ENCODE measurements at regions not wholly inside any gene's neighbourhood (a gene's known extent, or its start where the extent isn't known, plus 50 kb on each side); places are given as distances from the start of the nearest gene placed in this dataset.

DNA sequence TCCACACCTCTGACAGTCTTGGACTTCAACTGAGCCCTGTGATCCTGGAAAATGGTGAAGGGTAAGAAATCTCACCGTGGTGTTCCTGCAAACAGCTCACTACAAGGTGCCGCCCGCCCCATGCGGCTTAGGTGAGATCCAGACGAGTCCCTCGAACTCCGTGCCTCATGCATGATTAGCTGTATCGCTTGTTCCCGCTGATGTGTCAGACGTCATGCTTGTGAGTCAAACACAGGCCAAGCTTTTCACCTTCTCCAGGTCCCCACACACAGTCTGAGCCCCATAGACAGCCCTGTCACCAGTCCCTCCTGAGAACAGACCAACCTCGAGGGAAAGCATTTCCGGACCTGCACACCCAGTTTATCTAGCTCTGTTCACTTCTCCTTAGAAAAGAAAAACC is 740.5 kb downstream of the GALR1 start:
- no peak for DNase-seq (ENCODE audit: low spot score)

DNA sequence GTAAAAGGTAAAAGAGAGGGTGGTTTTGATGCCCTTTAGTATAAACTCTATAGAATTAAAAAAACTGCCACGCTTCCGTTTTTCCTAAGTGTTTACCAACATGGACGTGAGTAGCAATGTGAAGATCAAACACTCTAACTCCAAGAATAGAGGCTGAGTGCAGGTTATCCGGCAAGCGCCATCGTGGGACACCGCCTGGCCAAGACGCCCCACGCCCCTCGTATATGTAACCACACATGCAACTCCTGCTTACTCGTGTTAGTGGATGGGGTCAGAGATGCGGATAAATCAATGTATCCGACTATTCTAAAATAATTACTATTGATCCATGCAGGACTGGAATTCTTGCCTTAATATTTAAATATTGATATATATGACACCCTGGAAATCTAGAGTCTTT is 741.3 kb downstream of the GALR1 start:
- no peak for DNase-seq (ENCODE audit: low spot score)

DNA sequence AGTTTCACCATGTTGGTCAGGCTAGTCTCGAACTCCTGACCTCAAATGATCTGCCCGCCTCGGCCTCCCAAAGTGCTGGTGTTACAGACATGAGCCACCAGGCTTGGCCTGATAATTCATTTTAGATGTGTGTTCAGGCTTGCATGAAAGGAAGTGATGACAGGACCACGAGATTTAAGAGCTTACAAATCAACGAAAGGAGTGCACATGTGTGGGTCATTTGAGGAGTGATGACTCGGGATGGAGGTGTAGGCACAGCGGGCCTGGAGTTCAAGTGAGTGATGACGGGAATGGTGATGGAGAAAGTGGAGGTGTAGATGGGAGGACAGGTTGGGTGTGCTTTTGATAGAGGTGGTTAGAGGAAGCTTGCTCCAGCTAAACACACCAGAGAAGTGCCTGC is 742.4 kb downstream of the GALR1 start:
- DNase-seq (ENCODE audit: low spot score) = no peak

DNA sequence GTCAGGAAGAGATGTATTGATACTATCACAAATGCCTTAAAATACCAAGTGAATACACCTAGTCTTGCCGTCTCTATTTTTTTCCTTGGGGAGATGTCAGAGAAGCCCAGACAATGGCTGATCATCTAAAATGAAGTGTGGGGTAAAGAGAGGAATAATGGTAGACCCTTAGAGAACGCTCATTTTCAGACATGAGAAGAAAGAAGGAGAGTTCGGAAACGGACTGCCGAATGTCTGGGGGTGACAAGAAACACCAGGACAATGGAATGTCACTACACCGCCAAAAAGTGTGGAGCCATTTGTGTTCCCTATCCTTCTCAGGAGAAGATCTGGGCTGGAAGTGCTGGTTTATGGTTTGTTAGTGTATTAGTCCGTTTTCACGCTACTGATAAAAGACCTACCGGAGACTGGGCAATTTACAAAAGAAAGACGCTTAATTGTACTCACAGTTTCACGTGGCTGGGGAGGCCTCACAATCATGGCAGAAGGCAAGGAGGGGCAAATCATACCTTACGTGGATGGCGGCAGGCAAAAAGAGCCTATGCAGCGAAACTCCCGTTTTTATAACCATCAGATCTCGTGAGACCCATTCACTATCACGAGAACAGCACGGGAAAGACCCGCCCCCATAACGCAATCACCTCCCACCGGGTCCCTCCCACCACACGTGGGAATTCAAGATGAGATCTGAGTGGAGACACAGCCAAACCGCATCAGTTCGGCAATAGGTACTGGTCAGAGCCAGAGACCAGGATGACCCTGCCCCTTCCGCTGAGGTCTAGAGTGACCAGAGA is 743.7 kb downstream of the GALR1 start:
- DNase-seq (ENCODE audit: low spot score) = no peak

DNA sequence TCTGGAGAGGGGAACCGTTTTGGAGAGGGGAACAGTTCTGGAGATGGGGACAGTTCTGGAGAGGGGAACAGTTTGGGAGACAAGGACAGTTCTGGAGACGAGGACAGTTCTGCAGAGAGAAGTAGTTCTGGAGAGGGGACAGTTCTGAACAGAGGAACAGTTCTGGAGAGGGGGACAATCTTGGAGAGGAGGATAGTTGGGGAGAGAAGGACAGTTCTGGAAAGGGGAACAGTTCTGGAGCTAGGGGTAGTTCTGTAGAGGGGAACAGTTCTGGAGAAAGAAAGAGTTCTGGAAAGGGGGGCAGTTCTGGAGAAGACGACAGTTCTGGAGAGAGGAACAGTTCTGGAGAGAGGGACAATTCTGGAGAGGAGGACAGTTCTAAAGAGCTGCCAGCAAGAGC is 745.9 kb downstream of the GALR1 start:
- DNase-seq (ENCODE audit: low spot score) = no peak

DNA sequence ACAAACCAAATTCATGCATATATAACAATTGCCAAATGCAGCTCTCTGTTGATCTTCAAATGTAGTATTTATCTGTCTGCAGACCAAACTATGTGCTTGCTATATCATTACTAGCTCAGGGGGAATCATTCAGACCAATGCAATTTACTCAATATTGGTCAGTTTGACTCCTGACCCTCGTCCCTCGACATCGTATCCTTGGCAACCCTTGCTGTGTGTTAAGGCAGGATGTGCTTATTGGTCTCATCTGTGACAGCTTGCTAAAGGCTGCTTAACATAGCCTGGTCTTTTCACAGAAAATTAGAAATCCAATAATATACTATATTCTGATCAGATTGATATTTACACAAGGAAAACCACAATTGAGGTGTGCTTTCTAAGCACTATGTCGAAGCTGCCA is 747.1 kb downstream of the GALR1 start:
- no peak for DNase-seq (ENCODE audit: low spot score)

DNA sequence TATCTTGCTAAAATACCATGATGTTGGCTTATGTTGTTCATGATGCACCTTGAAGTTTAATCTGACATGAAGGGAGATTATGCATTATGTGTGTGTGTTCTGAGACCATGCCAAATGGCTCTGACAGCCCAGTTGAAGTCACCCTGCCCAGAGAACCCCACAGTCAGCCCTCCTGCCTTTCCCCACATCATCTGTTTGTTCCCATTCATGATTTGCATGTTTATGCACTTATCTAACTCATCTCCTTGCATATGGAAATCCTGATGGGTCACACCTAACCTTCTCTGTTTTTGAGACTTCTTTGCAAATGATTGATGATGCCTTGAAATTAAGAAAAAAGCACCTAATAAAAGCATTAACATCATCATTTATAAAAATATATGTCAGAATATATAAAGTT is 752.2 kb downstream of the GALR1 start:
- DNase-seq (ENCODE audit: low spot score) = no peak

DNA sequence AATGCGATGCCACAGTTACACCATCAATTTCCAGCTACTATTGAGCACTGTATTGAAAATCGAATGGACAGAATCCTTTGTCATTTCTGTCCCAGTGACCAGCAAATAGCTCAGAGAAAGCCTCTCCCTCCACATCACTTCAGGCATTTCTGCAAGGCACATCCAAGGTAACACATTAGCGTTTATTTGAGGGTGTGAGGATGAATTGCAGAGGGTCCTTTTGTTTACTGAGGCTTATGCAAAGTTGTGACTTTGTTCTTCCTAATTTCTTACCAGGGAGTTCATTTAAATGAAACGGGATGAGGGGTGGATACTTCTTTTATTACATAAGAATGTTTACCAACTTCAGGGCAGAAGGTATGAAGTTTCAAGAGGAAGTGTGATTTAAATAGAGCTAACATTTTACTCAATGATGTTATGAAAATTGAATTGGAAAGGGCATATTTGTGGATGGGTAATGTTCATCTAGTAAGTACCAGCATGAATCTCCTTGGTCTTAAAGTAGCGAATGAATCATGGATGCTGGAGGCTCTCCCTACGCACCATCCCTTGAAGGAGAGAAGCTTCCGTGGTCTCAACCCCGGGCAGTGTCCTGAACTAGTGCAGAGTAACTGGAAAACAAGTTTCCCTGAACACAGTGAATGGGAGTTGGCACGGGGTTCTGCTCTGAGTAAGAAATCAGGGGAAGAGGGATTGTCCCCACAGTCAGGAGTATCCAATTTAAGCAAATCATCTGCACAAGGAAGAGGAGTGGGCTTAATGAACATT is 756.5 kb downstream of the GALR1 start:
- no peak for DNase-seq (ENCODE audit: low spot score)

DNA sequence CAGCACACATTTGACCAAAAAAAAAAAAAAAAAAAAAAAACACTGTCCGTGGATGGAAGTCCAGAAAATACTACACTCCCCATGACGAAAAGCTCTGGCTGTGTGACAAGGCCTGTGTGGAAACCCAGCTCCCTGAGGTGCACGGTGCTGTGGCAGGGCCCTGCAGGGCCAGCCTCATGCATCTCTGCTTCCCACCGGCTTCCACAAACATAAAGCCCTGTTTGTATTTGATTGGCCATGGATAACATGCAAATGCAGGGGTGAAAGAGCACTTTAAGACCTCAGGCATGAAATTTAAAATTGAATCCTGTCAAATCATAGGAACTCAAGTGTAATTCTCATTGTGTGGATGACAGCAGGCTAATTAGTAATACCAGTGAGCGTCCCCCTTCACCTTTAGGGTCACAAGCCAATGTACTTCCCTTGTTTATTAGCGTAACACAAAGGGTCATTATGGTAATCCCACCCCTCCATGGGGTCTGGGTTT is 757.2 kb downstream of the GALR1 start:
- DNase-seq (ENCODE audit: low spot score) = no peak

DNA sequence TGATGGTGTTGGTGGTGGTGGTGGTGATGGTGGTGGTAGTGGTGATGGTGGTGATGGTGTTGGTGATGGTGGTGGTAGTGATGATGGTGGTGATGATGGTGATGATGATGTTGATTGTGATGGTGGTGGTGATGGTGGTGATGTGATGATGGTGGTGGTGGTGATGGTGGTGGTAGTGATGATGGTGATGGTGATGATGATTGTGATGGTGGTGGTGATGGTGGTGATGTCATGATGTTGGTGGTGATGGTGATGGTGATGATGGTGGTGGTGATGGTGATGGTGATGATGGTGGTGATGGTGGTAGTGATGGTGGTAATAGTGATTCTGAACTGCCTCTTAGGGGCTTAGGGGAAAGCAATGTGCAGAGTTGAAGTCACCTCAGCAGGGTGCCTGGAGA is 760.7 kb downstream of the GALR1 start:
- no peak for DNase-seq (ENCODE audit: low spot score)

DNA sequence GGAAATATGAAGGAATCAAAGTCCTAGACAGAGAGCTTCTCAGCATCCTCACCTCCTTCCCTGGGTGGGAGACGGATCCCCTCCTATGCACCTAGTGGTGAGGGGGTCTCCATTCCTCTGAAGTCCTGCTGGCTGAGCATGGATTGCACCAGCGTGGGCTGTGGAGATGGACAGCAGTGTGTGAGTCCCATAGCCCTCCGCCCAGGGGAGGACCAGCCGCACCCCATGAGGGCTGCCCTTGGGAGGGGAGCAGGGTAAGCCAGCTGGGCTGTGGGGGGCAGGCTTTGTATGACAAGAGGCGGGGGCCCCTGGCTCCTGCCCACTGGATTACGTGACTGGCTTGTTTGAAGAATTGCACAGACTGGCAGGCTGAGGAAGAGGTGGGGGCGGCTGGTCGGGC is 768.2 kb downstream of the GALR1 start:
- no peak for DNase-seq (ENCODE audit: low spot score)

DNA sequence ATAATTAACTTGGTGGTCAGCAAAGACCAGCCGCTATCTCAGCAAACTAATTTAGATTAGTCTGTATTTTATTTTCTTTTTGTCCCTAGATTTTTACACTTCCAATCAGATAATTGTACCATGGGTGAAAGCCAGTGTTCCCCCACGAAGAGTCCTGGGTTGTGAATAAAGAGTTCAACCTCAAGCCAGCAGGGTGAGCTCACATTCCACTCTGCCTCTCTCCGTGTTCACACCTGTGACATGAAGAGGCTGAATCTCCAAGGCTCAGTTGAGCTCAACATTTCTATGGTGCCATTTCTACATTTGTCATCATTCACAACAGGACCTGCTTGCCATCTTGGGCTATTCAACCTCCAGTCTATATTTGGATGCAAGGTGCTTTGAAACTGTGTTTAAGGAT is 771.5 kb downstream of the GALR1 start:
- no peak for DNase-seq (ENCODE audit: low spot score)

DNA sequence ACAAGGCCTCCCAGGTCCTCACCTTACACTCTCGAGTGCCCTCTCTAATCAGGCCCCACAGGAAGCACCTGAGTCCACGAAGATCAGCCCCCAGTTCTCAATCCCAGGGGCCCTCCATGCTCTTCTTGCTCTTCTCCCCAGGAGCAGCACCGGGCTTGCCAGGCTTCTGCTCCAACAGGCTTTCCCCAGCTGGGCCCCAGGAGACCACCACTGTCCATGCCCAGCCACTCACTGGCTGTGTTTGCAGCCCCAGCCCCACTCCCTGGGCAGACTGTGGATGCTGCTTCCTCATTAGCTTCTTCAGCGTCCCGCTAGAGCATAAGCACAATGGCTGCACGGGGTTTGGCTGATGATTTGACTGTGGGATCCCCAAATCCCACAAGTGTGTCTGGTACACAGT is 781.9 kb downstream of the GALR1 start:
- no peak for DNase-seq (ENCODE audit: low spot score)

DNA sequence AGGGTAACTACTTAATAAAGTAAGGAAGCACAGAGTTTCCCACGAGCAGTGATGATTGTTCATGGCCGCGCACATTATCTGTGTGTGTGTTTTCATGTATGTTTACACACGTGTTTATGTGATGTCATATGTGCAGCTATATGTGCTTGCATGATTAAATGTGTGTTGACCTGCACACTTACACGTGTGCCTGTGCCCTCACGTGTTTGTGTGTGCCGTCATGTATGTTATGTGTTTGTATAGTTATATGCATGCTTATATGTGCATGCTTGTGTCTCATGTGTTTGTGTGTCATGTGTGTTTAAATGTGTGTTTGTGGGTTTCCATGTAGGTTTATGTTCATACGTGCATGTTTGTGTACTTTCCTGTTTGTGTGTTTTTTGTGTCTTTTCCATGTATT is 782.3 kb downstream of the GALR1 start:
- DNase-seq (ENCODE audit: low spot score) = no peak

DNA sequence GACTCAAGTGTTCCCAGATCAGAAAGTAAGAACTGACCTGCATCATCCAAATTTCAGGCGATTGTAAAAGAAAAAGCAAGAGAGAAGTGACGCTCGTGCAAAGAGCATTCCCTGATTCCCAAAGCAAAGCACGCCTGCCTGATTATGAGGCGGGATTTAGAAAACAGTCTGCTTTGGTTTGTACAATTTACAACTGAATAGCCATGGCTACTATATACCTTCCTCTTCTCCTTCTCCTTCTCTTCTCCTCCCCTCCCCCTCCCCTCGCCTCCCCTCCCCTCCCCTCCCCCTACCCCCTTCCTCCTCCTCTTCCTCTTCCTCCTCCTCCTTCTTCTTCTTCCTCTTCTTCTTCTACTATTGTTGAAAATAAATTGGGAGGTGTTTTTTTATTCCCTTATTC is 782.9 kb downstream of the GALR1 start:
- DNase-seq (ENCODE audit: low spot score) = no peak

DNA sequence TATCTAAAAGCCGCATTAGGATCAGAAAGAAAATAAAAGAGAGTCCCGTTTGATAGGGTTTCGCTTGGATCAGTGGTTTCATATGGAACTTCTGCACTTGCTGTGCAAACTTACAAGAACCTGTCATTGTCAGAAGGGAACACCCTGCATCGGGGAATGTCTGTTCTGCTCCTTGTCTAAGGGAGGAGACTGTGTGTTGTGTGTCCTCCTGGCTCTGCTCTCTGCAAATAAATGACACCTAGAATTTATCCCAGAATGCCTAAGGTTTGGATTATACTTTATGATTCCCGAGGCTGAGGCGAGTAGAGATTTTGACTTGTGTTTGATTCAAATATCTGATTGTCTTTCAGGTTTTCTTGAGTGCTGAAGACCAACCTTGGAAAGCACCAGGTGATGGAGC is 785.1 kb downstream of the GALR1 start:
- no peak for DNase-seq (ENCODE audit: low spot score)

DNA sequence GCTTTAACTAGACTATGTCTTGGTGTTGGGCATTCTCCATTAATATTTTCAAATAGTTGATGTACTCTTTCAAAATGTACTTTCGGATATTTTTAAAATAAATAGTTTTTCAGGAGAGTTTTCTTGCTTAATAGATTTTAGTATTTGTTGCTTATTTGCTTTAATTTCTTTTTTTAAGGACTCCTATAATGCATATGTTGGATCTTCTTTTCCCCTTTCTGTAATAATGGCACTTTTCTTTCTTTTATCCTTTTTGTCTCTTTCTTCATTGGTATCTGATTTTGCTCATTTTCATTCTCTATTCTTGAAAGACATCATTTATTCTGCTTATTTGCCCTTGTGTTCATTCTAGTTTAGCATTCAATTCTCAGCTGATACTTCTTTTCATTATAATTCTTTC is 791.6 kb downstream of the GALR1 start:
- no peak for DNase-seq (ENCODE audit: low spot score)

DNA sequence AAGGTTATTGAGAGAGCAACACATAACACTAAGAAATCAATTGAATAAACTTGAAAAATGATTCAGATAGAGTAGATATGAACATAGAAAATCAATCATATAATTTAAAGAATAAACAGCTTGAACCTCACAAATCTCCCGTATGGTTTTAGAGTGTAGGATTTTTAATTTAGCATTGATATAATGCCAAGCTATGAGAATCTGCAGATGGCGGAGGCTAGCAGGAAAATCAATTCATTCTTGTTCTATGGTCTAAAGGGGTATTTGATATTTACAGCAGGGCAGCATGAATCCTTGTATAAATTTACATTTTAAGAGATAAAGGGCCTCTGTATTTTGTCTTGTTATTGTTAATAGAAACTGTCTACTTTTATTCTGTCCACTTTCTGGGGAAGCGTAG is 797.0 kb downstream of the GALR1 start:
- DNase-seq (ENCODE audit: low spot score) = no peak

DNA sequence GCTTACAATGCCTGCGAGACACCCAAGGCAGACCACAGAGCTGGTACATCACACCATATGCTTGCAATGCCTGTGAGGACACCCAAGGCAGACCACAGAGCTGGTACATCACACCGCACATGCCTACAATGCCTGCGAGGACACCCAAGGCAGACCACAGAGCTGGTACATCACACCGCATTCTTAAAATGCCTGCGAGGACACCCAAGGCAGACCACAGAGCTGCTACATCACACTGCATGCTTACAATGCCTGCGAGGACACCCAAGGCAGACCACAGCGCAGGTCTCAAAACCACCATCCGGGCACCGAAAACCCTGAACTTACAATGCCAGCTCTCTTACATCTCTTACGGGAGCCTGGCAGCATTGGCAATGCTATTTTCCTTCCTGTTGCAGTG is 799.6 kb downstream of the GALR1 start:
- DNase-seq (ENCODE audit: low spot score) = no peak

DNA sequence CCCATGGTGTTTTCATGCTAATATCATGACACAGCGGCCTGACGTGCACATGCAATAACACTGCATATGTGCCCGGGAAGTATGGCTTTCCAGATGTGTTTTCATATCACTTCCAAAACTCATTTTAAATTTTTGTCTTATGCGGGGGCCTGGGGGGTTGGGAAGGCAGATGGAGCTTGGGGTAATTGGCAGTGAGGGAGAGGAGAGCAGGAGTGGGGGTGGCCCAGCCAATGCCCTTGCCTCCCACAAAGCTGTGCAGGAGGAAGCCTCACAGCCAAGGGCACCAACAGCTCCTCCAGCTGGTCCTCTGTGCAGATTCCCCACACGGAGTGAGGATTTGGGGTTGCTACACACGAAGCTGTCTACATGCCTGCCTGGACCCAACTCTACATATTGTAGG is 805.2 kb downstream of the GALR1 start:
- DNase-seq (ENCODE audit: low spot score) = no peak

DNA sequence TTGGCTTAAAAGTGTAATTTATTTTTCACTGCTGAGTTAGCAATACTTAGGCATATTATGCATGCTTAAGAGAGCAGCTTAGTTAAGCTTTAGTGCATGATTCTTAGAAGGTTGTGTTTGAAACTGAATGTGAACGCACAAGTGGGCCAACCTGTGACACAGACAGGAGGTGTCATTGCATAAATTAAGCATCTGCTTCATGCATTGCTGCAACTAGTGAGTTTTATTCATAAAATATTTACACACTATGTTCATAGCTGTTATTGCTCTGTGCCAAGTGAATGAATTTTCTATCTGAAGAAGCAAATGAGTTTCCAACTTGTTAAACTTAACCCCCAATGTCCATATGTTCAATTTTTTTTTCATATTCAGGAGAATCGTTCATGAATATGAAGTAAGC is 806.4 kb downstream of the GALR1 start:
- DNase-seq (ENCODE audit: low spot score) = no peak

DNA sequence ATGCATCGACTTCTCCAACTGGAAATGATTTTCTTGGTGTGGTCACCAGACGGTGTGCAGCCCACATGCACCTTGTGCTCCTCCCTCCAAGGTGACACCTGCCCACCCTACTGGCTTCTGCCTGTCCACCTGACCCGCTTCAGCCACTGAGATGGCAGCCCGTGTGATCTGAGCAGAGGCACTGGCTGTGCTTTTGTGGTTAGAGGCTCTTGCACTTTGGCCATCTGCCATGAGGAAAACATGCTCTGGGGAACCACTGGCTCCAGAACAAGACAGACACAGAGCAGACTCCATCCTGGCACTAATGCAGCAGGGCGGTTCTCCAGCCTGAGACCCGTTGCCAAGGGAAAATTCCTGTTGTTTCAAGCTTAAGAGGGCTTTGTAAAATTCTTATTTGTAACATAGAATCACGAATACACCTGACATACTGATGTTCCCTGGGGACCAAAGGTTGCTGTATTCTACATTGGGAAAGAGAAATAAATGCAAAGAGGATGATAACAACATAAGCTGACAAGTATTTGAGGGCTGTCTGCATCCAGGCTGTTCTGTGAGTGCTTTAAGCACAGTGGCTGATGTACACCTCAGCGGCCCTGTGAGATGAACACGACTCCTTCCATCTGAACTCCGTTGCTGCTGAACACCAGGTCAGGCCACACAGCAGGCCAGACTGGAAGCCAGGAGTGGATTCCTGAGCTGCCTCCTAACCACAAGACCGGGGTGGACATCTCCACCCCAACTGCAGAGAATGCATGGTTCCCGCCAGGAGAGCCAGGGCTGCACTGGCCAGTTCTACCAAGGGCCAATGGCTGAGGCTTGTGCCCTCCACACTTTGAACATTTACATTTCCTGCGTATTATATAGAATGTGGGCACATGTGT is 820.4 kb downstream of the GALR1 start:
- no peak for DNase-seq (ENCODE audit: low spot score)
